ENCODE measurements at regions not wholly inside any gene's neighbourhood (a gene's known extent, or its start where the extent isn't known, plus 50 kb on each side); places are given as distances from the start of the nearest gene placed in this dataset.

DNA sequence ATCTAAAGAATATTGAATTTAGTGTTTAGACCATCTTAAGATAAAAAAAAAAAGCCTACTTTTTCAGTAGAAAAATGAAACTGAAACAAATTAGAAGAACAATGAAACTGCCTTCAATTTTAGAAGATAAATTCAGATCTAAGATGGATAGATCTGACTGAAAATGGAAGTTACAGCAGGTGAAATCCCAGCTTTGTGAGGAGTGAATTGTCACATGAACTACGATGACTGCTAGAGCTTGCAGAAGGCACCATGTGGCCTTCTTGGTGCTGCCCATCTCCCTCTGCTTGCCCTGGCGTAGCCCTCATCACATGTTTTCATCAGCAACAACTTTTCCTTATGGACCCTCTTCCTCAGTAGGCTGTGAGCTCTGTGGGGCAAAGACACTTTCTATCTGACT lies 51.4 kb upstream of the EMCN start:
- no peaks in the 10 kb centered on the region for H3K9me3 ChIP-seq (ENCODE audit: low read length)
- H3K4me2 ChIP-seq (ENCODE audit: low read length), result no peak overlapping the region
- ChIA-PET CTCF (no interaction called here), POLR2A (ENCODE audit: unreplicated experiment) (no interaction called here)
- no peak for TF ChIP-seq EZH2phosphoT487 (IDR thresholded peaks at IDR 0.05; ENCODE audit: borderline replicate concordance, low read length)
- TF ChIP-seq, protein P1, sequence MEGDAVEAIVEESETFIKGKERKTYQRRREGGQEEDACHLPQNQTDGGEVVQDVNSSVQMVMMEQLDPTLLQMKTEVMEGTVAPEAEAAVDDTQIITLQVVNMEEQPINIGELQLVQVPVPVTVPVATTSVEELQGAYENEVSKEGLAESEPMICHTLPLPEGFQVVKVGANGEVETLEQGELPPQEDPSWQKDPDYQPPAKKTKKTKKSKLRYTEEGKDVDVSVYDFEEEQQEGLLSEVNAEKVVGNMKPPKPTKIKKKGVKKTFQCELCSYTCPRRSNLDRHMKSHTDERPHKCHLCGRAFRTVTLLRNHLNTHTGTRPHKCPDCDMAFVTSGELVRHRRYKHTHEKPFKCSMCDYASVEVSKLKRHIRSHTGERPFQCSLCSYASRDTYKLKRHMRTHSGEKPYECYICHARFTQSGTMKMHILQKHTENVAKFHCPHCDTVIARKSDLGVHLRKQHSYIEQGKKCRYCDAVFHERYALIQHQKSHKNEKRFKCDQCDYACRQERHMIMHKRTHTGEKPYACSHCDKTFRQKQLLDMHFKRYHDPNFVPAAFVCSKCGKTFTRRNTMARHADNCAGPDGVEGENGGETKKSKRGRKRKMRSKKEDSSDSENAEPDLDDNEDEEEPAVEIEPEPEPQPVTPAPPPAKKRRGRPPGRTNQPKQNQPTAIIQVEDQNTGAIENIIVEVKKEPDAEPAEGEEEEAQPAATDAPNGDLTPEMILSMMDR (conservative IDR thresholded peaks at IDR 0.05; ENCODE audit: low read depth, low read length), result no peak
- no peak for TF ChIP-seq EZH2 (IDR thresholded peaks at IDR 0.05; ENCODE audit: low read length, unreplicated experiment)
- no peak overlapping the region for H3K4me3 ChIP-seq (ENCODE audit: low read length)
- H3K9ac ChIP-seq (ENCODE audit: low read length), result no peak overlapping the region
- H3K9me2 ChIP-seq (replicated peaks; ENCODE audit: low read length), result no peaks in the 10 kb centered on the region
- intact Hi-C loops (cut with micrococcal nuclease), result no loop called here
- H3K79me2 ChIP-seq (ENCODE audit: low read length), result no peaks in the 10 kb centered on the region
- DNase-seq (no peak), ATAC-seq (no peak)
- H3K27ac ChIP-seq (ENCODE audit: low read length), result no peak overlapping the region
- H2AFZ ChIP-seq (ENCODE audit: low read length), result no peak overlapping the region
- H3K27me3 ChIP-seq (ENCODE audit: low read length), result no peaks in the 10 kb centered on the region
- no TSS peak for BruUV-seq (replicated peaks)
- H3K36me3 ChIP-seq (ENCODE audit: low read depth, low read length), result no peaks in the 10 kb centered on the region
- H3F3A ChIP-seq (ENCODE audit: low read length, unreplicated experiment), result no peaks in the 10 kb centered on the region
- no peaks in the 10 kb centered on the region for H4K20me1 ChIP-seq (ENCODE audit: low read length)
- no peaks in the 10 kb centered on the region for H3K4me1 ChIP-seq (ENCODE audit: insufficient read depth, low read length)
